ENCODE measurements at regions not wholly inside any gene's neighbourhood (a gene's known extent, or its start where the extent isn't known, plus 50 kb on each side); places are given as distances from the start of the nearest gene placed in this dataset.

- DNase-seq: no peak
These were observed 98.4 kb upstream of the LINGO1 start for GRCh38 chr15:77731067-77731466.

GRCh38 chr15:77727635-77728304 is 95.1 kb upstream of the LINGO1 start:
- DNase-seq: no peak

- DNase-seq: no peak
These were observed 92.0 kb upstream of the LINGO1 start for GRCh38 chr15:77724715-77725114.

DNA sequence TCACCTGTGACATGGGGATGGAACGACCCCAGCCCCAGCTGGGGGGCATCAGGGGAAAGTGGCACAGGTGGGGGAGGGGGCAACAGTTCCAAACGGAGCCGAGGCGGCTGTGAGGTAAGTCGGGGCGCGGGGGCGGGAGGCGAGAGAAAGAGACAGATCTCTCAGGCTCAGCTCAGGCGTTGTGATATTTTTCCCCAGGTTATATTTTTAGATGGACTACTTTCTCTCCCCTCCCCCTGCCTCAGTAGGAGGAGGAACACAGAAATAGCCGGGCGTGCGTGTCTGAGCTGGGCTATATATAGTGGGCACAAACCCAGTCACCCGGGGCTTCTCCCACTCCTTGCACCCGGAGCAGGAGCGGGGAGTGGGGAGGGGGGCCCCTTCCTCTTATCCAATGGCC is 91.0 kb upstream of the LINGO1 start:
- no peak for DNase-seq

DNA sequence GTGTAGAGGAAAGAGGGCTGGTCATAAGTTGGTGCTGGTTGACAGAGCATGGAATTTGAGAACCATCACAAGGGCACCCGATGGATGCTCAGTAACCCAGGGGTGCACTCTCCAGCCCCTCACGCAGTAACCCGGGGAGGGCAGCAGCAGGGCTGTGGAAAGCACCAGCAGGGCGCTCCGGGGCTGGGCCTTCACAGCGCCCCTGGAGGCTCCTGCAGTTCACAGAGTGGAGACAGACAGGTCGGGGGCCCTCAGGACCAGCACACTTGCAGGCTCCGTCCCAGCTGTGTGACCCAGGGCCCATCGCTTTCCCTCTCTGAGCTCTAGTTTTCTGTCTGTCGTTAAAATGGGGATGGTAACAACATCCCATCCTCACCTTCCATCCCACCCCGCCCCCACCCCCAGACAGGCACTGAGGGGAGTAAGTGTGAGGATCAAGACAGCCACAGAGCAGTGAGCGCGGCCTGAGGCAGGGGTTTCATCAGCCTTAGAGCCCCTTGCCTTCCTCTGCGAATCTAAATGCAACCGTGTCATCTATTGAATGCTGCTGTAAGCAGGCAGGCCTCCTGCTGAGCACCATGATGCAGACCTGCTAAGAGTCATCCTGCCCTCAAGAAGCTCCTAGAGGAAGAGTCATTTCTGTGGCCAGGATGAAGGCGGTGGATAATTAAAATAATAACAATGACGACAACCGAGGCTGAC is 90.2 kb upstream of the LINGO1 start:
- DNase-seq: no peak

GRCh38 chr15:77721963-77722362 is 89.3 kb upstream of the LINGO1 start:
- no peak for DNase-seq

DNA sequence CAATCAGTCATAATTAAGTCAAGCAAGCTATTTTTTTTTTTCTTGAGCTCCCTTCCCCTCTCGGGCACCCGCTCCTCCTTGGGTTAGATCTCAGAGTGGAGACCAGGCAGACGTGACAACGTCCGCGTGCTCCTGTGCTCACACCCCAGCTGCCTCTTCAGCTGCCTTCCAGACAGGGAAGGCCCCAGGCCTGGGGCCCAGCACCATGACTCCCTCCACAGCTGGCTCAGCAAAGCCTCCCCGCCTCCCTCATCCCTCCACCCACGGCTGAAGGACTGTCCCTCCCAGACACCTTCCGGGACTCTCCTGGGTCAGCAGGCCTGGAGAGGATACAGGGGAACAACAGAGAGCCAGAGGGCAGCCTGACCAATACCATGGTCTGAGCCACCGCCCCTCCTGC is 87.9 kb upstream of the LINGO1 start:
- DNase-seq: no peak

- DNase-seq: no peak
These were observed 87.5 kb upstream of the LINGO1 start for GRCh38 chr15:77720173-77720572.

DNA sequence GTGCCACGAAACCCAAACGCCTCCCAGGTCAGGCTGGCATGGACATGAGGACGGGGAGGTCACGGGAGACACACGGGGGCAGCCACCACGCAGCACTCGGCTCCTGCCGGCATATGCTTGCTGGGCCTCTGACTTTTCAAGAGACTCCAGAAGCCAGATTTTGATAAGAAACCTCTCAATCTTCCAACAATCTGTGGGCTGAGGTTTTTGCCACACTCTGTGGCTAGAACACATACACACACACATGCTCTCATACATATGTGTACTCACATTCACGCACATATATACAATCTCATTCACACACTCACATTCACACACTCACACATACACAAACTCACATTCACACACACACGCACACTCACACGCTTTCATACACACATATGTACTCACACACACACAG is 86.7 kb upstream of the LINGO1 start:
- DNase-seq: no peak

DNA sequence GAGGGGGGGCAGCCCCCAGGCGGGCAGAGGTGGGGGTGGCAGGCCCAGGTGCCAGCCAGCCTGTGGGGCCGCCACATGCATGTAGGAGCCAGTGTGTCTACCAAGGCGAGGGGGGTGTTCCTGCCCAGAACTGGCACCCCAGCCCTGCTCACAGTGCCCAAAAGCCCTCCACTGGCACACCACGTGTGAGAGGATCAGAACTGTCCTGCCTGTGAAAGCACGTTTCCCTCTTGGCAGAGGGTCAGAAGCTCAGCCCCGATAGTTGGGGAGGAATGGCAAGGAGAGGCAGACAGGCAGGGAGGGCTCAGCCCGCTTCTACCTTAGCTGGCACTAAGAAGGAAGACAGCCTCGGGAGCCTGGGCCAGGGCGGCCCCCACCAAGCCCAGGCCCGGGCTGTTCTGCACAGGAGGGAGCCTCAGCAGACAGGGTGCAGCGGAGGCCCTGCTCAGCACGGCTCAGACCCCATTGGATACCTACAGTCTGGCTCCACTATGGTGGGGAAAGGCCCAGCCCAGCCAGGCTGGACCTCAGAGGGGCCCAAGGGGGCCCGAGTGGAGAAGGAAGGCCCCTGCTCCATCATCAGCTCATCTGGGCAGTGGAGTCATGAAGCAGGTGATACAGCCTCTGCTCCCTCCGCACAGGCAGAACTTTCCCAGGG is 84.8 kb upstream of the LINGO1 start:
- no peak for DNase-seq

GRCh38 chr15:77716632-77717332 is 84.1 kb upstream of the LINGO1 start:
- no peak for DNase-seq

DNA sequence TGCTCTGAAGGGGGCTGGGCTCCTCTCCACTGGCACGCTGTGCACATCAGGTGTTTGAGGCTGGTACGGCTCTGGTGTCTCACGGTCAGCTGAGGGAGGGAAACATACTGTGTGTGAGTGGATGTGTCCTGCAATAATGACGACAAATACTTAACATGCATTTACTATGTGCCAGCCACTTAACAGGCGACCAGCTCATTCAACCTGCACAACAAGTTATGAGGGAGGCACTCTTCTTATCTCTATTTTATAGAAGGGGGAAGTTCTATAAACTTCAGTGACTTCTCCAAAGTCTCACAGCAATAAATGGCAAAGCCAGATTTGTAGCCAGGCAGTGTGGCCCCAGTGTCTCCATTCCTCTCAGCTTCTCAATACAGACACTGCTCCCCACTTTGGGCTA is 83.1 kb upstream of the LINGO1 start:
- no peak for DNase-seq

GRCh38 chr15:77715051-77715450 is 82.3 kb upstream of the LINGO1 start:
- no peak for DNase-seq

GRCh38 chr15:77714555-77714954 is 81.8 kb upstream of the LINGO1 start:
- no peak for DNase-seq

GRCh38 chr15:77714023-77714422 is 81.3 kb upstream of the LINGO1 start:
- no peak for DNase-seq

GRCh38 chr15:77713281-77713680 is 80.6 kb upstream of the LINGO1 start:
- DNase-seq: no peak

DNA sequence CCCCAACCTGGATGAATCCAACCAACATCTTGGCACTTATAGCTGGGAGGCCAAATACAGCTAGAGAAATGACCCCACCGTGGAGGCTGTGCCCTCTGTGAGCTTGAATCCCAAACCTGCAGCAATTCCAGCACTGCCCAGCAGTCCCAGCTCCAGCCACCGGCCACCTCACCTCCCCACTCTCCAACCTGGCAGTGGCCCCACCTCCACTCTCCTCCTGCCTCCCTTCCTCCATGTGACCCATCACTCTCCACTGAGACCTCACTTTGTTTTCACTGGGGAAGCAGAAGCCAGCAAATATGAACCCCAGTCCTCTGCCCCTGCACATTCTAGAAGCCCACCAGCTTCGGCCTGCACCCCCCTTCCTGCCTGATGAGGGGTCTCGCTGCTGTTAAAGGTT is 79.7 kb upstream of the LINGO1 start:
- no peak for DNase-seq

DNA sequence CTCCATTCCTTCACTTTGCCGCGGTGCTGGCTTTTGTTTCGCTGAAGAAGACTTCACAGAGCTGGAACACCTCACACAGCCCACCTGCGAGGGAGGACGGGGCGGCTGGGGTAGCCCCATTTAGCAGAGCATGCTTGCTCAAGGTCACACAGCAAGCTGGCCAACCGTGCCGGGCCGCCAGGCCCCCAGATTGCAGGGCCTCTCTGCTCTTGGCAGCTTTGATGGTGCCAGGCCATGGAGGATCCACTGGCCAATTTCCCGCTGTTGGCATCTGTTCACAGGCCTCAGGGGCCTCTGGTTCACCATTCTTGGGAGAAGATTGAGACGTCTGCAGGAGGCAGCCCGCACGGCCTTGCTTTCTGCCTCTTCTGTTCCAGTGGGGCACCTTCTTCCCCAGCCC is 77.9 kb upstream of the LINGO1 start:
- no peak for DNase-seq

- DNase-seq: no peak
These were observed 77.5 kb upstream of the LINGO1 start for GRCh38 chr15:77710206-77710605.

DNA sequence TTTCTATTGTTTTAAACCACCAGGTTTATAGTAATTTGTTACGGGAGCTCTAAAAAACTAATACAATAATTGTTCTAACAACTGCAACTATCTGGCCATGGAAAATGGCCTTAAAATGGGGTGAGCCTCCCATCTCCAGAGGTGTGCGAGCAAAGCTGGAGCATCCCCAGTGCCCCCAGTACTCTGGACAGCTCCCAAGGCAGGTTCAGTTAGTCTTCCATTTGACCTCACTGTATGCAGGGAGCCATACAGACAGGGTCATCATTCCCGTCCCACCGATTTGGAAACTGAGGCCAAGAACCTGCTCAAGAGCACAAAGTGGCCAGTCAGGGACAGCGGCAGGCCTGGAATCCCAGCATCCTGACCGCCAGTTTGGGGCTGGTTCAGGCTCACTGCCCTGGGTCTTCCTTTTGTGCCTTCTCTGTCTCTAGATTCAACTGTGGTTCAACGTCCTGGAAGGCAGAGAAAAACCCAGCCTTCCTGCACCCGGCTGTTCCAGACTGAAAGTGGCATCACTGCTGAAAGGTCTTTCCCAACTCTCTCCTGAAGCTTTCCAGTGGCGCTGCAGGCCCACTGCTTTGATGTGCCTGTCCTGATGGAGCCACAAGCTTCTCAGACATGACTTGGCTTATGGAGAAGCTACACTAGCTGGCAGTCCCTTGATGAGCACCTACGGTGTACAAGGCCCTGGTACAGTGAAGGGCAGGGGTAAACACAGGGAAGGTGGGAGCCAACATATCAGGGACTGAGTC is 76.6 kb upstream of the LINGO1 start:
- no peak for DNase-seq

DNA sequence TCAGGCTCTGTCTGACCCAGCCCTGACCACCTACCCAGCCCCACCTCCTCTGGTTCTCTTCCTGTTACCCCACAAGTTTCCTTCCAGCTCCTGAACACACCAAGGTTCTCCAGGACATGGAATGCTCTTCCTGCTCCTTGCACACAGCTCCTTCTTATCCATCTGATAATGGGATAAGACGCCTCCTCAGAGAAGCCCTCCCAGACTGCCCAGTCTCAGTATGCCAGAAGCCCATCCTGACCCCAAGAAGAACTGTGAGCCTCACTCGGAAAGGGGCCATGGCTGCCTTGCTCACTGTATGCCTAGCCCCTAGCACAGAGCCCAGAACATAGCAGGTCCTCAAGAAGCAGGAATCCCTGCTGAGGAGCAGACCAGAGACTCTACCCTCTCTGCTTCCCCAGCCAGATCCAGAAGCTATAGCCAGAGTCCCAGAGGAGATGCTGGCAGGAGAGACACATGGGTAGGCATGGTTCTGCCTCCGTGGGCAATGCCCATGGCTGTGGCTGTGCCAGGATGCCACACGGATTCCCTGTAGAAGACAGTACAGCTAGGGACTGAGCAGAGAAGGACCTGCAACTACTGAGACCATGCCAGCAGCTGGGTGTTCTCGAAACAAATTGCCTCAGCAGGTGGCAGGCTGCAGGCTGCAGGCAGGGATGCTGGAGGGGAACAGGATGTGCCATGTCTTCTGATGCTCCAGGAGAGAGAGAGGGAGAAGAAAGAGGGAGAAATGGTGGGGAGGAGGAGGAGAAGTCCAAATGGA is 74.0 kb upstream of the LINGO1 start:
- no peak for DNase-seq

Data from activated naive CD4-positive, alpha-beta T cell treated with Interleukin-2 at 50 U/mL for 16 hours (primary cell).